ENCODE measurements at regions not wholly inside any gene's neighbourhood (a gene's known extent, or its start where the extent isn't known, plus 50 kb on each side); places are given as distances from the start of the nearest gene placed in this dataset.

GRCh38 chr14:99004112-99004511 is 267.9 kb downstream of the BCL11B start:
- no peak for TF ChIP-seq EZH2phosphoT487 (IDR thresholded peaks at IDR 0.05; ENCODE audit: low read depth, severe bottlenecking, unreplicated experiment)
- TF ChIP-seq, protein P1, sequence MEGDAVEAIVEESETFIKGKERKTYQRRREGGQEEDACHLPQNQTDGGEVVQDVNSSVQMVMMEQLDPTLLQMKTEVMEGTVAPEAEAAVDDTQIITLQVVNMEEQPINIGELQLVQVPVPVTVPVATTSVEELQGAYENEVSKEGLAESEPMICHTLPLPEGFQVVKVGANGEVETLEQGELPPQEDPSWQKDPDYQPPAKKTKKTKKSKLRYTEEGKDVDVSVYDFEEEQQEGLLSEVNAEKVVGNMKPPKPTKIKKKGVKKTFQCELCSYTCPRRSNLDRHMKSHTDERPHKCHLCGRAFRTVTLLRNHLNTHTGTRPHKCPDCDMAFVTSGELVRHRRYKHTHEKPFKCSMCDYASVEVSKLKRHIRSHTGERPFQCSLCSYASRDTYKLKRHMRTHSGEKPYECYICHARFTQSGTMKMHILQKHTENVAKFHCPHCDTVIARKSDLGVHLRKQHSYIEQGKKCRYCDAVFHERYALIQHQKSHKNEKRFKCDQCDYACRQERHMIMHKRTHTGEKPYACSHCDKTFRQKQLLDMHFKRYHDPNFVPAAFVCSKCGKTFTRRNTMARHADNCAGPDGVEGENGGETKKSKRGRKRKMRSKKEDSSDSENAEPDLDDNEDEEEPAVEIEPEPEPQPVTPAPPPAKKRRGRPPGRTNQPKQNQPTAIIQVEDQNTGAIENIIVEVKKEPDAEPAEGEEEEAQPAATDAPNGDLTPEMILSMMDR (IDR thresholded peaks at IDR 0.05; ENCODE audit: poor library complexity), result no peak
